GM12873 (cell line): ENCODE measurements at regions not wholly inside any gene's neighbourhood (a gene's known extent, or its start where the extent isn't known, plus 50 kb on each side); places are given as distances from the start of the nearest gene placed in this dataset.

Experiments used
- CTCF ChIP-seq: IDR thresholded peaks from 2 replicates; pipeline ENCODE4 v1.5.1; 2012; ENCODE audit warnings: low read depth, mild to moderate bottlenecking, moderate library complexity, low read length, control low read depth; ENCODE audit not compliant: insufficient read depth; ENCODE audit errors: missing control alignments

- TF ChIP-seq CTCF = no peak
Observed at GRCh38 chr21:23438081-23438480, 2169.2 kb downstream of the MRPL39 start.

- no peak for TF ChIP-seq CTCF
Observed at GRCh38 chr21:23402929-23403520, 2204.3 kb downstream of the MRPL39 start.

- TF ChIP-seq CTCF = no peak
Observed at GRCh38 chr21:23401278-23401677, 2206.0 kb downstream of the MRPL39 start.

- no peak for TF ChIP-seq CTCF
Observed at GRCh38 chr21:23398726-23399125, 2208.6 kb downstream of the MRPL39 start.

GRCh38 chr21:23394458-23394857 is 2212.8 kb downstream of the MRPL39 start:
- no peak for TF ChIP-seq CTCF

- no peak for TF ChIP-seq CTCF
Observed at GRCh38 chr21:23384679-23385078, 2222.6 kb downstream of the MRPL39 start.

GRCh38 chr21:23374155-23374554 is 2233.1 kb downstream of the MRPL39 start:
- TF ChIP-seq CTCF = no peak
